H1 (cell line): ENCODE measurements at regions not wholly inside any gene's neighbourhood (a gene's known extent, or its start where the extent isn't known, plus 50 kb on each side); places are given as distances from the start of the nearest gene placed in this dataset.

ENCODE experiments used
- BCL11A ChIP-seq, 2 experiments: IDR thresholded peaks; one replicate each; pipeline ENCODE4 v1.6.1; 2011; ENCODE audit warnings: low read depth in 2 of 2, low read length in 2 of 2, mild to moderate bottlenecking in 2 of 2
- EP300 ChIP-seq, 2 experiments: IDR thresholded peaks; 1 replicate in 1 of 2; 2 replicates in 1 of 2; pipeline ENCODE4 v1.6.1; 2011 to 2012; ENCODE audit warnings: low read depth in 2 of 2, low read length in 2 of 2, mild to moderate bottlenecking in 2 of 2, borderline replicate concordance in 1 of 2, inconsistent platforms in 1 of 2, moderate library complexity in 1 of 2
- GTF2F1 ChIP-seq: IDR thresholded peaks from 2 replicates; pipeline ENCODE4 v1.6.1; 2012; ENCODE audit warnings: low read depth, low read length, improper control_type of control experiment, borderline replicate concordance
- HDAC6 ChIP-seq: IDR thresholded peaks from one replicate; pipeline ENCODE4 v1.7.1; 2012; ENCODE audit warnings: low read depth, mild to moderate bottlenecking, inconsistent platforms, low read length, moderate library complexity
- KDM5A ChIP-seq: fragments of 200-600 bp; IDR thresholded peaks from 2 replicates; pipeline ENCODE4 v1.7.1; 2012; ENCODE audit warnings: mild to moderate bottlenecking, low read length, inconsistent platforms, mixed read lengths
- RXRA ChIP-seq: IDR thresholded peaks from 2 replicates; pipeline ENCODE4 v1.6.1; 2011; ENCODE audit warnings: low read depth, mild to moderate bottlenecking, low read length, moderate library complexity; ENCODE audit not compliant: insufficient read depth
- SP4 ChIP-seq: IDR thresholded peaks from 2 replicates; pipeline ENCODE4 v1.6.1; 2012; ENCODE audit warnings: low read length, inconsistent platforms
- TF ChIP-seq, protein P1 (sequence below): fragments of 300-600 bp; sonication (generic); IDR thresholded peaks from 2 replicates; pipeline ENCODE4 v1.7.1; 2012; ENCODE audit warnings: low read length, moderate library complexity, mild to moderate bottlenecking, inconsistent platforms; ENCODE audit not compliant: insufficient replicate concordance
- TF ChIP-seq, protein P2 (sequence below), 3 experiments: IDR thresholded peaks; 1 replicate in 2 of 3; 2 replicates in 1 of 3; pipeline versions ENCODE4 v1.5.1 to v1.6.1; 2011; ENCODE audit warnings: low read length in 3 of 3, mild to moderate bottlenecking in 3 of 3, inconsistent platforms in 2 of 3, low read depth in 1 of 3, moderate library complexity in 1 of 3; ENCODE audit not compliant: insufficient read depth in 1 of 3; ENCODE audit errors: control extremely low read depth in 1 of 3

DNA sequence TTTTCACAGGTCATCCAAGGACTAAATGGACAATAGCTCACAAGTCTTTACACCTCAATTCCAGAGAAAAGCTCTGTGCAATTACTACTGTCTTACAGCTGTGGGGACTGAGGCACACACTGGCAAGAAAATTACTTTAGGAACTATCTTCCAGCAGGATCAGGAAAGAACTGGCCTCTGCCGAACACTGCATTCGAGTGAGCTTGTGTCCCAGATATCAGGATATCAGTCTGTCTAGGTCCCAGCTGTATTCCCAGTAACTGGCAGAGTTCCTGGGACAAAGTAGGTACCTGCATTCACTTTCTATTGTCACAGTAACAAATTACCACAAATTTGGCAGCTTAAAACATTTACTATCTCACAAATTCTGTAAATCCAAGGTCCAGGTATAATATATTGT lies 183.7 kb downstream of the IRS1 start (continued):
- TF ChIP-seq, protein P1, sequence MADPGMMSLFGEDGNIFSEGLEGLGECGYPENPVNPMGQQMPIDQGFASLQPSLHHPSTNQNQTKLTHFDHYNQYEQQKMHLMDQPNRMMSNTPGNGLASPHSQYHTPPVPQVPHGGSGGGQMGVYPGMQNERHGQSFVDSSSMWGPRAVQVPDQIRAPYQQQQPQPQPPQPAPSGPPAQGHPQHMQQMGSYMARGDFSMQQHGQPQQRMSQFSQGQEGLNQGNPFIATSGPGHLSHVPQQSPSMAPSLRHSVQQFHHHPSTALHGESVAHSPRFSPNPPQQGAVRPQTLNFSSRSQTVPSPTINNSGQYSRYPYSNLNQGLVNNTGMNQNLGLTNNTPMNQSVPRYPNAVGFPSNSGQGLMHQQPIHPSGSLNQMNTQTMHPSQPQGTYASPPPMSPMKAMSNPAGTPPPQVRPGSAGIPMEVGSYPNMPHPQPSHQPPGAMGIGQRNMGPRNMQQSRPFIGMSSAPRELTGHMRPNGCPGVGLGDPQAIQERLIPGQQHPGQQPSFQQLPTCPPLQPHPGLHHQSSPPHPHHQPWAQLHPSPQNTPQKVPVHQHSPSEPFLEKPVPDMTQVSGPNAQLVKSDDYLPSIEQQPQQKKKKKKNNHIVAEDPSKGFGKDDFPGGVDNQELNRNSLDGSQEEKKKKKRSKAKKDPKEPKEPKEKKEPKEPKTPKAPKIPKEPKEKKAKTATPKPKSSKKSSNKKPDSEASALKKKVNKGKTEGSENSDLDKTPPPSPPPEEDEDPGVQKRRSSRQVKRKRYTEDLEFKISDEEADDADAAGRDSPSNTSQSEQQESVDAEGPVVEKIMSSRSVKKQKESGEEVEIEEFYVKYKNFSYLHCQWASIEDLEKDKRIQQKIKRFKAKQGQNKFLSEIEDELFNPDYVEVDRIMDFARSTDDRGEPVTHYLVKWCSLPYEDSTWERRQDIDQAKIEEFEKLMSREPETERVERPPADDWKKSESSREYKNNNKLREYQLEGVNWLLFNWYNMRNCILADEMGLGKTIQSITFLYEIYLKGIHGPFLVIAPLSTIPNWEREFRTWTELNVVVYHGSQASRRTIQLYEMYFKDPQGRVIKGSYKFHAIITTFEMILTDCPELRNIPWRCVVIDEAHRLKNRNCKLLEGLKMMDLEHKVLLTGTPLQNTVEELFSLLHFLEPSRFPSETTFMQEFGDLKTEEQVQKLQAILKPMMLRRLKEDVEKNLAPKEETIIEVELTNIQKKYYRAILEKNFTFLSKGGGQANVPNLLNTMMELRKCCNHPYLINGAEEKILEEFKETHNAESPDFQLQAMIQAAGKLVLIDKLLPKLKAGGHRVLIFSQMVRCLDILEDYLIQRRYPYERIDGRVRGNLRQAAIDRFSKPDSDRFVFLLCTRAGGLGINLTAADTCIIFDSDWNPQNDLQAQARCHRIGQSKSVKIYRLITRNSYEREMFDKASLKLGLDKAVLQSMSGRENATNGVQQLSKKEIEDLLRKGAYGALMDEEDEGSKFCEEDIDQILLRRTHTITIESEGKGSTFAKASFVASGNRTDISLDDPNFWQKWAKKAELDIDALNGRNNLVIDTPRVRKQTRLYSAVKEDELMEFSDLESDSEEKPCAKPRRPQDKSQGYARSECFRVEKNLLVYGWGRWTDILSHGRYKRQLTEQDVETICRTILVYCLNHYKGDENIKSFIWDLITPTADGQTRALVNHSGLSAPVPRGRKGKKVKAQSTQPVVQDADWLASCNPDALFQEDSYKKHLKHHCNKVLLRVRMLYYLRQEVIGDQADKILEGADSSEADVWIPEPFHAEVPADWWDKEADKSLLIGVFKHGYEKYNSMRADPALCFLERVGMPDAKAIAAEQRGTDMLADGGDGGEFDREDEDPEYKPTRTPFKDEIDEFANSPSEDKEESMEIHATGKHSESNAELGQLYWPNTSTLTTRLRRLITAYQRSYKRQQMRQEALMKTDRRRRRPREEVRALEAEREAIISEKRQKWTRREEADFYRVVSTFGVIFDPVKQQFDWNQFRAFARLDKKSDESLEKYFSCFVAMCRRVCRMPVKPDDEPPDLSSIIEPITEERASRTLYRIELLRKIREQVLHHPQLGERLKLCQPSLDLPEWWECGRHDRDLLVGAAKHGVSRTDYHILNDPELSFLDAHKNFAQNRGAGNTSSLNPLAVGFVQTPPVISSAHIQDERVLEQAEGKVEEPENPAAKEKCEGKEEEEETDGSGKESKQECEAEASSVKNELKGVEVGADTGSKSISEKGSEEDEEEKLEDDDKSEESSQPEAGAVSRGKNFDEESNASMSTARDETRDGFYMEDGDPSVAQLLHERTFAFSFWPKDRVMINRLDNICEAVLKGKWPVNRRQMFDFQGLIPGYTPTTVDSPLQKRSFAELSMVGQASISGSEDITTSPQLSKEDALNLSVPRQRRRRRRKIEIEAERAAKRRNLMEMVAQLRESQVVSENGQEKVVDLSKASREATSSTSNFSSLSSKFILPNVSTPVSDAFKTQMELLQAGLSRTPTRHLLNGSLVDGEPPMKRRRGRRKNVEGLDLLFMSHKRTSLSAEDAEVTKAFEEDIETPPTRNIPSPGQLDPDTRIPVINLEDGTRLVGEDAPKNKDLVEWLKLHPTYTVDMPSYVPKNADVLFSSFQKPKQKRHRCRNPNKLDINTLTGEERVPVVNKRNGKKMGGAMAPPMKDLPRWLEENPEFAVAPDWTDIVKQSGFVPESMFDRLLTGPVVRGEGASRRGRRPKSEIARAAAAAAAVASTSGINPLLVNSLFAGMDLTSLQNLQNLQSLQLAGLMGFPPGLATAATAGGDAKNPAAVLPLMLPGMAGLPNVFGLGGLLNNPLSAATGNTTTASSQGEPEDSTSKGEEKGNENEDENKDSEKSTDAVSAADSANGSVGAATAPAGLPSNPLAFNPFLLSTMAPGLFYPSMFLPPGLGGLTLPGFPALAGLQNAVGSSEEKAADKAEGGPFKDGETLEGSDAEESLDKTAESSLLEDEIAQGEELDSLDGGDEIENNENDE = no peak
- TF ChIP-seq HDAC6 (no peak), GTF2F1 (no peak), RXRA (no peak), BCL11A (IDR thresholded peaks at IDR 0.05; ENCODE audit: low read depth in 2 of 2, low read length in 2 of 2) (no peak), KDM5A (no peak), SP4 (no peak), EP300 (IDR thresholded peaks at IDR 0.05; ENCODE audit: borderline replicate concordance in 1 of 2, low read depth in 2 of 2, low read length in 2 of 2) (no peak)
- TF ChIP-seq, protein P2, sequence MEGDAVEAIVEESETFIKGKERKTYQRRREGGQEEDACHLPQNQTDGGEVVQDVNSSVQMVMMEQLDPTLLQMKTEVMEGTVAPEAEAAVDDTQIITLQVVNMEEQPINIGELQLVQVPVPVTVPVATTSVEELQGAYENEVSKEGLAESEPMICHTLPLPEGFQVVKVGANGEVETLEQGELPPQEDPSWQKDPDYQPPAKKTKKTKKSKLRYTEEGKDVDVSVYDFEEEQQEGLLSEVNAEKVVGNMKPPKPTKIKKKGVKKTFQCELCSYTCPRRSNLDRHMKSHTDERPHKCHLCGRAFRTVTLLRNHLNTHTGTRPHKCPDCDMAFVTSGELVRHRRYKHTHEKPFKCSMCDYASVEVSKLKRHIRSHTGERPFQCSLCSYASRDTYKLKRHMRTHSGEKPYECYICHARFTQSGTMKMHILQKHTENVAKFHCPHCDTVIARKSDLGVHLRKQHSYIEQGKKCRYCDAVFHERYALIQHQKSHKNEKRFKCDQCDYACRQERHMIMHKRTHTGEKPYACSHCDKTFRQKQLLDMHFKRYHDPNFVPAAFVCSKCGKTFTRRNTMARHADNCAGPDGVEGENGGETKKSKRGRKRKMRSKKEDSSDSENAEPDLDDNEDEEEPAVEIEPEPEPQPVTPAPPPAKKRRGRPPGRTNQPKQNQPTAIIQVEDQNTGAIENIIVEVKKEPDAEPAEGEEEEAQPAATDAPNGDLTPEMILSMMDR (IDR thresholded peaks at IDR 0.05; ENCODE audit: control extremely low read depth in 1 of 3, insufficient read depth in 1 of 3, low read depth in 1 of 3, low read length in 3 of 3) = no peak
- TF ChIP-seq, all 59 proteins: peak for 0
